H1 (cell line): ENCODE measurements at regions not wholly inside any gene's neighbourhood (a gene's known extent, or its start where the extent isn't known, plus 50 kb on each side); places are given as distances from the start of the nearest gene placed in this dataset.

ENCODE experiments used
- CTCF ChIA-PET: fragments of 300-600 bp; sonication (Branson Sonifier 250); formaldehyde crosslinking; loops from one replicate; lab custom pipeline; 2021; ENCODE audit not compliant: partially characterized antibody; lab: Charles Lee
- POLR2A ChIA-PET: fragments of 300-600 bp; sonication (Branson Sonifier 250); formaldehyde crosslinking; loops from one replicate; lab custom pipeline; 2021; ENCODE audit warnings: inconsistent platforms; ENCODE audit not compliant: partially characterized antibody; lab: Charles Lee
- DNase-seq, 2 experiments: peaks; one replicate each; pipeline versions ENCODE4 v3.0.0 to v3.0.0-alpha.2; 2010 to 2022; ENCODE audit warnings: low spot score in 2 of 2, low read depth in 1 of 2, mixed read lengths in 1 of 2
- FAIRE-seq: peaks from 2 replicates; lab custom pipeline; 2011; peaks lifted over from hg19 to GRCh38; lab: Jason Lieb, UNC
- H2AFZ ChIP-seq: 2 replicates; pipeline ENCODE4 v1.8.1; 2012; ENCODE audit warnings: low read length, inconsistent platforms
- H2AK5ac ChIP-seq: 2 replicates; pipeline ENCODE4 v1.6.1; 2013; ENCODE audit warnings: low read depth, low read length
- H2BK120ac ChIP-seq: replicated peaks from 2 replicates; pipeline ENCODE3; 2013; ENCODE audit warnings: low read depth, low read length, inconsistent platforms
- H2BK12ac ChIP-seq: 2 replicates; pipeline ENCODE4 v1.6.1; 2013; ENCODE audit warnings: low read depth, low read length
- H2BK15ac ChIP-seq: 2 replicates; pipeline ENCODE4 v1.6.1; 2013; ENCODE audit warnings: low read length
- H2BK20ac ChIP-seq: 2 replicates; pipeline ENCODE4 v1.6.1; 2013; ENCODE audit warnings: low read length
- H2BK5ac ChIP-seq: 2 replicates; pipeline ENCODE4 v1.6.1; 2013; ENCODE audit warnings: low read depth, low read length
- H3K14ac ChIP-seq: 2 replicates; pipeline ENCODE4 v1.6.1; 2013; ENCODE audit warnings: inconsistent platforms; ENCODE audit not compliant: insufficient read length
- H3K18ac ChIP-seq: 2 replicates; pipeline ENCODE4 v1.6.1; 2013; ENCODE audit warnings: low read length; ENCODE audit errors: extremely low read depth
- H3K23ac ChIP-seq: 2 replicates; pipeline ENCODE4 v1.6.1; 2013; ENCODE audit warnings: inconsistent platforms; ENCODE audit not compliant: insufficient read length
- H3K23me2 ChIP-seq: 2 replicates; pipeline ENCODE4 v1.6.1; 2013; ENCODE audit warnings: low read depth, low read length
- H3K27ac ChIP-seq: 2 replicates; pipeline ENCODE4 v1.6.1; 2011; ENCODE audit warnings: low read depth, low read length, inconsistent platforms
- H3K27me3 ChIP-seq, 4 experiments: replicated peaks in 1 of 4; 1 replicate in 1 of 4; 2 replicates in 3 of 4; pipeline versions ENCODE4 v1.6.1 to v1.8.1; 2011 to 2013; ENCODE audit warnings: low read length in 3 of 4, mild to moderate bottlenecking in 3 of 4, inconsistent platforms in 2 of 4, mixed read lengths in 2 of 4, moderate library complexity in 1 of 4; ENCODE audit not compliant: control insufficient read depth in 3 of 4, insufficient read depth in 3 of 4; ENCODE audit errors: extremely low read depth in 1 of 4
- H3K36me3 ChIP-seq, 4 experiments: 2 replicates each; pipeline versions ENCODE4 v1.6.1 to v1.8.1; 2011 to 2013; ENCODE audit warnings: mild to moderate bottlenecking in 4 of 4, low read length in 3 of 4, moderate library complexity in 2 of 4, control low read depth in 1 of 4, inconsistent platforms in 1 of 4; ENCODE audit not compliant: insufficient read depth in 4 of 4, control insufficient read depth in 2 of 4
- H3K4ac ChIP-seq: replicated peaks from 2 replicates; pipeline ENCODE3; 2013; ENCODE audit warnings: low read length, low read depth, mixed read lengths, inconsistent platforms; ENCODE audit not compliant: insufficient read length
- H3K4me1 ChIP-seq, 4 experiments: replicated peaks in 1 of 4; 1 replicate in 1 of 4; 2 replicates in 3 of 4; pipeline versions ENCODE4 v1.6.1 to v1.8.1; 2011 to 2013; ENCODE audit warnings: low read length in 3 of 4, inconsistent platforms in 2 of 4, mixed read lengths in 1 of 4; ENCODE audit not compliant: insufficient read depth in 4 of 4, control insufficient read depth in 3 of 4
- H3K4me2 ChIP-seq, 2 experiments: 2 replicates each; pipeline versions ENCODE4 v1.6.1 to v1.8.1; 2011 to 2013; ENCODE audit warnings: low read depth in 2 of 2, low read length in 2 of 2, control low read depth in 1 of 2, inconsistent platforms in 1 of 2, mild to moderate bottlenecking in 1 of 2; ENCODE audit not compliant: insufficient read depth in 1 of 2
- H3K4me3 ChIP-seq, 4 experiments: fragments of 200-600, 300-600 bp in 1 of 4; sonication (generic), shearing (Covaris generic), sonication (Bioruptor Twin) in 1 of 4; 2 replicates each; pipeline versions ENCODE4 v1.5.1 to v1.8.1; 2011 to 2016; ENCODE audit warnings: low read length in 4 of 4, low read depth in 3 of 4, control low read depth in 2 of 4, inconsistent platforms in 2 of 4, mild to moderate bottlenecking in 2 of 4, mixed read lengths in 1 of 4, moderate library complexity in 1 of 4; ENCODE audit not compliant: insufficient read depth in 2 of 4; ENCODE audit errors: extremely low read depth in 1 of 4
- H3K56ac ChIP-seq: replicated peaks from 2 replicates; pipeline ENCODE3; 2013; ENCODE audit warnings: low read depth, mild to moderate bottlenecking, mixed read lengths, low read length, inconsistent platforms; ENCODE audit not compliant: insufficient read length
- H3K79me1 ChIP-seq: 2 replicates; pipeline ENCODE4 v1.6.1; 2013; ENCODE audit warnings: low read depth, low read length, control low read depth
- H3K79me2 ChIP-seq, 2 experiments: 2 replicates each; pipeline versions ENCODE4 v1.6.1 to v1.8.1; 2012 to 2013; ENCODE audit warnings: low read length in 2 of 2, mild to moderate bottlenecking in 2 of 2, inconsistent platforms in 1 of 2; ENCODE audit not compliant: insufficient read depth in 2 of 2, control insufficient read depth in 1 of 2
- H3K9ac ChIP-seq, 4 experiments: replicated peaks in 1 of 4; 1 replicate in 1 of 4; 2 replicates in 3 of 4; pipeline versions ENCODE4 v1.6.1 to v1.8.1; 2011 to 2013; ENCODE audit warnings: low read depth in 3 of 4, low read length in 3 of 4, control low read depth in 2 of 4, mild to moderate bottlenecking in 2 of 4, moderate library complexity in 2 of 4, inconsistent platforms in 1 of 4; ENCODE audit errors: extremely low read depth in 1 of 4
- H3K9me3 ChIP-seq, 2 experiments: 2 replicates each; pipeline versions ENCODE4 v1.6.1 to v1.8.1; 2012 to 2013; ENCODE audit warnings: mild to moderate bottlenecking in 2 of 2, moderate library complexity in 2 of 2, control low read depth in 1 of 2, inconsistent platforms in 1 of 2, low read depth in 1 of 2, low read length in 1 of 2, mixed read lengths in 1 of 2; ENCODE audit not compliant: insufficient read depth in 2 of 2
- H4K20me1 ChIP-seq, 2 experiments: replicated peaks in 1 of 2; 2 replicates each; pipeline versions ENCODE3 to v1.8.1; 2011 to 2013; ENCODE audit warnings: inconsistent platforms in 2 of 2, low read length in 2 of 2, mild to moderate bottlenecking in 1 of 2; ENCODE audit not compliant: insufficient read depth in 2 of 2, control insufficient read depth in 1 of 2
- H4K5ac ChIP-seq: 2 replicates; pipeline ENCODE4 v1.6.1; 2013; ENCODE audit warnings: low read length, low read depth, mixed read lengths, inconsistent platforms; ENCODE audit not compliant: insufficient read length
- H4K8ac ChIP-seq: 2 replicates; pipeline ENCODE4 v1.8.0; 2013; ENCODE audit warnings: mild to moderate bottlenecking, moderate library complexity, low read length, inconsistent platforms; ENCODE audit not compliant: insufficient read depth; ENCODE audit errors: extremely low read depth
- H4K91ac ChIP-seq: replicated peaks from 2 replicates; pipeline ENCODE3; 2013; ENCODE audit warnings: low read length, mixed read lengths, inconsistent platforms; ENCODE audit not compliant: insufficient read length
- CBX5 ChIP-seq: fragments of 300-800, 300-1000 bp; sonication (generic); IDR thresholded peaks from 2 replicates; pipeline ENCODE4 v1.7.1; 2016; ENCODE audit warnings: antibody characterized with exemption, low read length, low read depth
- CHD1 ChIP-seq: IDR thresholded peaks from 2 replicates; pipeline ENCODE4 v1.6.1; 2012; ENCODE audit warnings: low read depth, low read length, improper control_type of control experiment
- CREB1 ChIP-seq: IDR thresholded peaks from 2 replicates; pipeline ENCODE4 v1.6.1; 2012; ENCODE audit warnings: inconsistent platforms
- EZH2 ChIP-seq: fragments of 200-600 bp; sonication (generic); IDR thresholded peaks from 2 replicates; pipeline ENCODE4 v1.7.1; 2012; ENCODE audit warnings: low read depth, mild to moderate bottlenecking, moderate library complexity, low read length, inconsistent platforms; ENCODE audit not compliant: severe bottlenecking
- HDAC2 ChIP-seq, 2 experiments: fragments of 300-600 bp in 1 of 2; sonication (generic) in 1 of 2; IDR thresholded peaks; 2 replicates each; pipeline ENCODE4 v1.6.1; 2011 to 2012; ENCODE audit warnings: low read depth in 2 of 2, low read length in 2 of 2, mild to moderate bottlenecking in 2 of 2, moderate library complexity in 2 of 2, borderline replicate concordance in 1 of 2, inconsistent platforms in 1 of 2
- NANOG ChIP-seq: IDR thresholded peaks from 2 replicates; pipeline ENCODE4 v1.6.1; 2011; ENCODE audit warnings: low read length, low read depth, mild to moderate bottlenecking, inconsistent platforms; ENCODE audit not compliant: insufficient read depth, poor library complexity, severe bottlenecking
- RFX5 ChIP-seq: IDR thresholded peaks from 2 replicates; pipeline ENCODE4 v1.6.1; 2011; ENCODE audit warnings: low read depth, low read length, improper control_type of control experiment, borderline replicate concordance
- SAP30 ChIP-seq: fragments of 300-600 bp; sonication (generic); IDR thresholded peaks from 2 replicates; pipeline ENCODE4 v1.7.1; 2012; ENCODE audit warnings: low read length, moderate library complexity, mild to moderate bottlenecking, inconsistent platforms; ENCODE audit not compliant: insufficient read depth, insufficient replicate concordance
- SIX5 ChIP-seq: IDR thresholded peaks from 2 replicates; pipeline ENCODE4 v1.6.1; 2011; ENCODE audit warnings: mild to moderate bottlenecking, low read depth, low read length
- SP1 ChIP-seq: IDR thresholded peaks from 2 replicates; pipeline ENCODE4 v1.6.1; 2011; ENCODE audit warnings: low read depth, low read length
- SUZ12 ChIP-seq: fragments of 200-600 bp; sonication (generic); IDR thresholded peaks from 2 replicates; pipeline ENCODE4 v1.6.1; 2012; ENCODE audit warnings: mild to moderate bottlenecking, inconsistent platforms, low read length, moderate library complexity, mixed read lengths
- TAF1 ChIP-seq: IDR thresholded peaks from 2 replicates; pipeline ENCODE4 v1.6.1; 2011; ENCODE audit warnings: mild to moderate bottlenecking, low read depth, low read length
- TBP ChIP-seq: IDR thresholded peaks from 2 replicates; pipeline ENCODE4 v1.6.1; 2011; ENCODE audit warnings: low read depth, low read length, improper control_type of control experiment
- TCF12 ChIP-seq: IDR thresholded peaks from 2 replicates; pipeline ENCODE4 v1.6.1; 2011; ENCODE audit warnings: low read depth, mild to moderate bottlenecking, low read length
- WGBS, 2 experiments: shearing (Covaris generic) in 1 of 2; methylation state at CpG; one replicate each; pipeline versions ENCODE4 v1.1.6 to v1.1.7; 2013 to 2015; ENCODE audit warnings: low lambda C conversion rate in 2 of 2, mixed read lengths in 2 of 2, inconsistent platforms in 1 of 2, low coverage in 1 of 2, missing lambda C conversion rate in 1 of 2; ENCODE audit not compliant: insufficient replicate concordance in 2 of 2, insufficient coverage in 1 of 2, insufficient read length in 1 of 2; ENCODE audit errors: extremely low coverage in 1 of 2, missing lambda C conversion rate in 1 of 2; 5-methylcytosine and 5-hydroxymethylcytosine counted together

- FAIRE-seq (no peak), DNase-seq (no peak)
- Histone ChIP-seq H3K4ac (no peak overlapping the region), H4K5ac (no peak overlapping the region), H4K91ac (no peak overlapping the region), H3K79me2 (no peaks in the 10 kb centered on the region), H2BK20ac (no peak overlapping the region), H3K9ac (no peak overlapping the region), H3K14ac (no peak overlapping the region), H2BK15ac (no peak overlapping the region), H2AK5ac (no peak overlapping the region), H3K27ac (no peak overlapping the region), H3K4me2 (no peak overlapping the region), H3K23ac (no peak overlapping the region), H3K23me2 (no peaks in the 10 kb centered on the region), H4K8ac (no peak overlapping the region), H3K36me3 (no peaks in the 10 kb centered on the region), H2BK12ac (no peak overlapping the region), H2BK5ac (no peak overlapping the region), H3K27me3 (peaks cover 0 to 1% (median 0%) of the 10 kb centered on the region in 4 experiments; a peak in 1 of 7 replicates), H3K56ac (no peak overlapping the region), H3K4me3 (no peak overlapping the region), H3K79me1 (no peaks in the 10 kb centered on the region), H3K4me1 (peaks cover 0 to 5% (median 0%) of the 10 kb centered on the region in 4 experiments; a peak in 1 of 7 replicates), H2AFZ (no peak overlapping the region), H3K9me3 (no peaks in the 10 kb centered on the region), H3K18ac (no peak overlapping the region), H4K20me1 (no peaks in the 10 kb centered on the region), H2BK120ac (no peak overlapping the region)
- ChIA-PET POLR2A (no interaction called here), CTCF (interaction anchor here (1.1 to 1.7 kb wide), 3 partner anchors 13 to 222 kb away, joined by 3 to 7 read pairs (median 5); no protein-coding TSS in a partner anchor)
- 92% methylated on average over 1 of the region's 1 CpG; no CpG with 5 or more reads in 1 of the 2 experiments for WGBS, 2 experiments
- TF ChIP-seq TBP (no peak), SIX5 (no peak), EZH2 (no peak), SUZ12 (no peak), CHD1 (no peak), NANOG (no peak), RFX5 (no peak), TAF1 (no peak), SP1 (no peak), SAP30 (no peak), HDAC2 (IDR thresholded peaks at IDR 0.05; ENCODE audit: borderline replicate concordance in 1 of 2, low read depth in 2 of 2, low read length in 2 of 2) (no peak), CBX5 (no peak), CREB1 (no peak), TCF12 (no peak)
These were observed 197.7 kb downstream of the AASDHPPT start for GRCh38 chr11:106275151-106275550.
